WTC11 (cell line): ENCODE measurements at regions not wholly inside any gene's neighbourhood (a gene's known extent, or its start where the extent isn't known, plus 50 kb on each side); places are given as distances from the start of the nearest gene placed in this dataset.

ENCODE experiments used
- ATAC-seq: fragments of 200-7000 bp; cut with Tn5 transposase; 2 replicates; pipeline ENCODE4 v1.10.0; 2021; ENCODE audit warnings: mild to moderate bottlenecking, moderate library complexity
- CTCF ChIA-PET: fragments of 300-600 bp; sonication (Branson Sonifier 250); formaldehyde crosslinking; loops from one replicate; lab custom pipeline; 2021; ENCODE audit warnings: antibody characterized with exemption; lab: Charles Lee
- POLR2A ChIA-PET: fragments of 350-600 bp; sonication (Branson Sonifier 250); formaldehyde crosslinking; loops from one replicate; lab custom pipeline; 2021; ENCODE audit warnings: antibody characterized with exemption; lab: Charles Lee
- DNase-seq: peaks from one replicate; pipeline ENCODE4 v3.0.0; 2021; ENCODE audit warnings: low spot score
- H3K27ac Mint-ChIP-seq: 2 replicates; pipeline ENCODE4 v1.8.0; 2021; ENCODE audit warnings: mixed read lengths
- H3K27me3 Mint-ChIP-seq: 2 replicates; pipeline ENCODE4 v1.8.0; 2021; ENCODE audit warnings: low read depth, mild to moderate bottlenecking, moderate library complexity, mixed read lengths
- H3K36me3 Mint-ChIP-seq: 2 replicates; pipeline ENCODE4 v1.8.0; 2021; ENCODE audit warnings: mixed read lengths
- H3K4me1 Mint-ChIP-seq: 2 replicates; pipeline ENCODE4 v1.8.0; 2022; ENCODE audit warnings: mixed read lengths
- H3K4me3 Mint-ChIP-seq: 2 replicates; pipeline ENCODE4 v1.8.0; 2021; ENCODE audit warnings: mild to moderate bottlenecking, moderate library complexity, mixed read lengths
- H3K9me3 Mint-ChIP-seq: 2 replicates; pipeline ENCODE4 v1.8.0; 2021; ENCODE audit warnings: mixed read lengths
- ETV6 ChIP-seq: sonication (generic); formaldehyde crosslinking; IDR thresholded peaks from 2 replicates; pipeline ENCODE4 v1.8.1; 2022; ENCODE audit warnings: mild to moderate bottlenecking, missing genetic modification reagents
- FOXK1 ChIP-seq: sonication (generic); formaldehyde crosslinking; IDR thresholded peaks from 2 replicates; pipeline ENCODE4 v1.8.0; 2022; ENCODE audit warnings: mild to moderate bottlenecking, moderate library complexity, missing genetic modification reagents
- HMGXB4 ChIP-seq: sonication (generic); formaldehyde crosslinking; IDR thresholded peaks from 2 replicates; pipeline ENCODE4 v1.8.1; 2023; ENCODE audit warnings: mild to moderate bottlenecking, moderate library complexity, missing genetic modification reagents
- NR1H2 ChIP-seq: sonication (generic); formaldehyde crosslinking; IDR thresholded peaks from 2 replicates; pipeline ENCODE4 v1.9.0; 2021; ENCODE audit warnings: mild to moderate bottlenecking, moderate library complexity, missing genetic modification reagents
- NR2C2 ChIP-seq: sonication (generic); formaldehyde crosslinking; IDR thresholded peaks from 2 replicates; pipeline ENCODE4 v1.8.0; 2022; ENCODE audit warnings: mild to moderate bottlenecking, missing genetic modification reagents
- PREB ChIP-seq: sonication (generic); formaldehyde crosslinking; IDR thresholded peaks from 2 replicates; pipeline ENCODE4 v1.8.1; 2022; ENCODE audit warnings: mild to moderate bottlenecking, missing genetic modification reagents, moderate library complexity, borderline replicate concordance
- RORB ChIP-seq: fragments of 250-450 bp; sonication (Bioruptor Pico); IDR thresholded peaks from 2 replicates; pipeline ENCODE4 v1.9.0; 2021; ENCODE audit warnings: mild to moderate bottlenecking
- TCF7 ChIP-seq: sonication (generic); formaldehyde crosslinking; IDR thresholded peaks from 2 replicates; pipeline ENCODE4 v1.8.0; 2022; ENCODE audit warnings: mild to moderate bottlenecking, low read depth, missing genetic modification reagents, moderate library complexity
- USF2 ChIP-seq: sonication (generic); formaldehyde crosslinking; IDR thresholded peaks from 2 replicates; pipeline ENCODE4 v1.8.1; 2023; ENCODE audit warnings: mild to moderate bottlenecking, missing genetic modification reagents, moderate library complexity
- ZNF138 ChIP-seq: sonication (generic); formaldehyde crosslinking; conservative IDR thresholded peaks from 2 replicates; pipeline ENCODE4 v1.8.1; 2022; ENCODE audit warnings: mild to moderate bottlenecking, moderate library complexity, missing genetic modification reagents
- ZNF232 ChIP-seq: sonication (generic); formaldehyde crosslinking; IDR thresholded peaks from 2 replicates; pipeline ENCODE4 v1.8.0; 2022; ENCODE audit warnings: mild to moderate bottlenecking, missing genetic modification reagents
- ZNF281 ChIP-seq: sonication (generic); formaldehyde crosslinking; IDR thresholded peaks from 2 replicates; pipeline ENCODE4 v1.8.0; 2023; ENCODE audit warnings: mild to moderate bottlenecking, missing genetic modification reagents
- TF ChIP-seq, protein P1 (sequence below): sonication (generic); formaldehyde crosslinking; IDR thresholded peaks from 2 replicates; pipeline ENCODE4 v1.8.0; 2022; ENCODE audit warnings: missing genetic modification reagents
- TF ChIP-seq, protein P2 (sequence below): fragments of 250-450 bp; sonication (Bioruptor Pico); IDR thresholded peaks from 2 replicates; pipeline ENCODE4 v1.8.0; 2021; ENCODE audit warnings: mild to moderate bottlenecking
- TF ChIP-seq, protein P3 (sequence below): sonication (generic); formaldehyde crosslinking; IDR thresholded peaks from 2 replicates; pipeline ENCODE4 v1.8.1; 2023; ENCODE audit warnings: mild to moderate bottlenecking, missing genetic modification reagents, borderline replicate concordance
- TF ChIP-seq, protein P4 (sequence below): sonication (generic); formaldehyde crosslinking; conservative IDR thresholded peaks from 2 replicates; pipeline ENCODE4 v1.8.1; 2022; ENCODE audit warnings: mild to moderate bottlenecking, missing genetic modification reagents

- TF ChIP-seq NR1H2 (no peak), ZNF232 (CRISPR knock-in tag) (no peak)
- TF ChIP-seq, protein P1, sequence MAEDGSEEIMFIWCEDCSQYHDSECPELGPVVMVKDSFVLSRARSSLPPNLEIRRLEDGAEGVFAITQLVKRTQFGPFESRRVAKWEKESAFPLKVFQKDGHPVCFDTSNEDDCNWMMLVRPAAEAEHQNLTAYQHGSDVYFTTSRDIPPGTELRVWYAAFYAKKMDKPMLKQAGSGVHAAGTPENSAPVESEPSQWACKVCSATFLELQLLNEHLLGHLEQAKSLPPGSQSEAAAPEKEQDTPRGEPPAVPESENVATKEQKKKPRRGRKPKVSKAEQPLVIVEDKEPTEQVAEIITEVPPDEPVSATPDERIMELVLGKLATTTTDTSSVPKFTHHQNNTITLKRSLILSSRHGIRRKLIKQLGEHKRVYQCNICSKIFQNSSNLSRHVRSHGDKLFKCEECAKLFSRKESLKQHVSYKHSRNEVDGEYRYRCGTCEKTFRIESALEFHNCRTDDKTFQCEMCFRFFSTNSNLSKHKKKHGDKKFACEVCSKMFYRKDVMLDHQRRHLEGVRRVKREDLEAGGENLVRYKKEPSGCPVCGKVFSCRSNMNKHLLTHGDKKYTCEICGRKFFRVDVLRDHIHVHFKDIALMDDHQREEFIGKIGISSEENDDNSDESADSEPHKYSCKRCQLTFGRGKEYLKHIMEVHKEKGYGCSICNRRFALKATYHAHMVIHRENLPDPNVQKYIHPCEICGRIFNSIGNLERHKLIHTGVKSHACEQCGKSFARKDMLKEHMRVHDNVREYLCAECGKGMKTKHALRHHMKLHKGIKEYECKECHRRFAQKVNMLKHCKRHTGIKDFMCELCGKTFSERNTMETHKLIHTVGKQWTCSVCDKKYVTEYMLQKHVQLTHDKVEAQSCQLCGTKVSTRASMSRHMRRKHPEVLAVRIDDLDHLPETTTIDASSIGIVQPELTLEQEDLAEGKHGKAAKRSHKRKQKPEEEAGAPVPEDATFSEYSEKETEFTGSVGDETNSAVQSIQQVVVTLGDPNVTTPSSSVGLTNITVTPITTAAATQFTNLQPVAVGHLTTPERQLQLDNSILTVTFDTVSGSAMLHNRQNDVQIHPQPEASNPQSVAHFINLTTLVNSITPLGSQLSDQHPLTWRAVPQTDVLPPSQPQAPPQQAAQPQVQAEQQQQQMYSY (CRISPR knock-in tag), result no peak
Observed at GRCh38 chr14:87632796-87633195, 360.2 kb downstream of the GALC start (continued).

- CTCF ChIA-PET, result interaction anchor here (0.9 to 1.1 kb wide), 3 partner anchors 15 to 175 kb away, joined by 3 to 6 read pairs (median 4); no protein-coding TSS in a partner anchor
- TF ChIP-seq USF2 (no peak), ETV6 (CRISPR knock-in tag) (no peak), PREB (CRISPR knock-in tag) (no peak), ZNF281 (no peak), HMGXB4 (CRISPR knock-in tag) (no peak), TCF7 (CRISPR knock-in tag) (no peak), NR2C2 (CRISPR knock-in tag) (no peak), RORB (CRISPR knock-in tag) (no peak), FOXK1 (CRISPR knock-in tag) (no peak), ZNF138 (no peak)
- TF ChIP-seq, protein P2, sequence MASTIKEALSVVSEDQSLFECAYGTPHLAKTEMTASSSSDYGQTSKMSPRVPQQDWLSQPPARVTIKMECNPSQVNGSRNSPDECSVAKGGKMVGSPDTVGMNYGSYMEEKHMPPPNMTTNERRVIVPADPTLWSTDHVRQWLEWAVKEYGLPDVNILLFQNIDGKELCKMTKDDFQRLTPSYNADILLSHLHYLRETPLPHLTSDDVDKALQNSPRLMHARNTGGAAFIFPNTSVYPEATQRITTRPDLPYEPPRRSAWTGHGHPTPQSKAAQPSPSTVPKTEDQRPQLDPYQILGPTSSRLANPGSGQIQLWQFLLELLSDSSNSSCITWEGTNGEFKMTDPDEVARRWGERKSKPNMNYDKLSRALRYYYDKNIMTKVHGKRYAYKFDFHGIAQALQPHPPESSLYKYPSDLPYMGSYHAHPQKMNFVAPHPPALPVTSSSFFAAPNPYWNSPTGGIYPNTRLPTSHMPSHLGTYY (CRISPR knock-in tag), result no peak
- TF ChIP-seq, protein P3, sequence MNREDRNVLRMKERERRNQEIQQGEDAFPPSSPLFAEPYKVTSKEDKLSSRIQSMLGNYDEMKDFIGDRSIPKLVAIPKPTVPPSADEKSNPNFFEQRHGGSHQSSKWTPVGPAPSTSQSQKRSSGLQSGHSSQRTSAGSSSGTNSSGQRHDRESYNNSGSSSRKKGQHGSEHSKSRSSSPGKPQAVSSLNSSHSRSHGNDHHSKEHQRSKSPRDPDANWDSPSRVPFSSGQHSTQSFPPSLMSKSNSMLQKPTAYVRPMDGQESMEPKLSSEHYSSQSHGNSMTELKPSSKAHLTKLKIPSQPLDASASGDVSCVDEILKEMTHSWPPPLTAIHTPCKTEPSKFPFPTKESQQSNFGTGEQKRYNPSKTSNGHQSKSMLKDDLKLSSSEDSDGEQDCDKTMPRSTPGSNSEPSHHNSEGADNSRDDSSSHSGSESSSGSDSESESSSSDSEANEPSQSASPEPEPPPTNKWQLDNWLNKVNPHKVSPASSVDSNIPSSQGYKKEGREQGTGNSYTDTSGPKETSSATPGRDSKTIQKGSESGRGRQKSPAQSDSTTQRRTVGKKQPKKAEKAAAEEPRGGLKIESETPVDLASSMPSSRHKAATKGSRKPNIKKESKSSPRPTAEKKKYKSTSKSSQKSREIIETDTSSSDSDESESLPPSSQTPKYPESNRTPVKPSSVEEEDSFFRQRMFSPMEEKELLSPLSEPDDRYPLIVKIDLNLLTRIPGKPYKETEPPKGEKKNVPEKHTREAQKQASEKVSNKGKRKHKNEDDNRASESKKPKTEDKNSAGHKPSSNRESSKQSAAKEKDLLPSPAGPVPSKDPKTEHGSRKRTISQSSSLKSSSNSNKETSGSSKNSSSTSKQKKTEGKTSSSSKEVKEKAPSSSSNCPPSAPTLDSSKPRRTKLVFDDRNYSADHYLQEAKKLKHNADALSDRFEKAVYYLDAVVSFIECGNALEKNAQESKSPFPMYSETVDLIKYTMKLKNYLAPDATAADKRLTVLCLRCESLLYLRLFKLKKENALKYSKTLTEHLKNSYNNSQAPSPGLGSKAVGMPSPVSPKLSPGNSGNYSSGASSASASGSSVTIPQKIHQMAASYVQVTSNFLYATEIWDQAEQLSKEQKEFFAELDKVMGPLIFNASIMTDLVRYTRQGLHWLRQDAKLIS (CRISPR knock-in tag), result no peak
- TF ChIP-seq, protein P4, sequence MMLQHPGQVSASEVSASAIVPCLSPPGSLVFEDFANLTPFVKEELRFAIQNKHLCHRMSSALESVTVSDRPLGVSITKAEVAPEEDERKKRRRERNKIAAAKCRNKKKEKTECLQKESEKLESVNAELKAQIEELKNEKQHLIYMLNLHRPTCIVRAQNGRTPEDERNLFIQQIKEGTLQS (CRISPR knock-in tag), result no peak
Observed at GRCh38 chr14:87630846-87631245, 362.1 kb downstream of the GALC start.

More at GRCh38 chr14:87630846-87631245, 362.1 kb downstream of the GALC start:
- POLR2A ChIA-PET, result no interaction called here
- DNase-seq, result no peak
- Mint-ChIP-seq H3K9me3 (peaks cover 5% of the 10 kb centered on the region), H3K36me3 (no peaks in the 10 kb centered on the region), H3K4me1 (peaks cover 19% of the 10 kb centered on the region), H3K27ac (no peak overlapping the region), H3K27me3 (peaks cover 6% of the 10 kb centered on the region), H3K4me3 (no peak overlapping the region)
- ATAC-seq, result no peak; the same call in 1 of the 2 replicates
